ENCODE measurements at regions not wholly inside any gene's neighbourhood (a gene's known extent, or its start where the extent isn't known, plus 50 kb on each side); places are given as distances from the start of the nearest gene placed in this dataset.

DNA sequence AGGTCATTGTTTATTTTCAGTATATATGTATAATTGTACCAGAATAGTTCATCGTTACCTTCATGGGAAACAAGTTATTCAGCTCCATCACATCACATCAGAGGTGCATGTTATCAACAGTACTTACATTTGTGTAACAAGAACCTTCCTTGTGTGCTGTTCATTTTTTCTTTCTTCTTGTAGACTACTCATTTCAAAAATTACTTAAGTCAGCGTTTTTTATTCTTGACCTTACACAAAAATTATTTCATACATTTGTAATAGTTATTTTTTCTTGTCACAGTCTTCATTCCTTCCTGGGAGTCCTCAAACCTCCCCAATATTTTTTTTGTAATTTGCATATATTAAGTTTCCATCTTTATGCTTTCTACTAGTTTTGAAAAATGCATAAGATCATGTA, 725.7 kb upstream of the ADGRB3 start:
- TF ChIP-seq, protein P1, sequence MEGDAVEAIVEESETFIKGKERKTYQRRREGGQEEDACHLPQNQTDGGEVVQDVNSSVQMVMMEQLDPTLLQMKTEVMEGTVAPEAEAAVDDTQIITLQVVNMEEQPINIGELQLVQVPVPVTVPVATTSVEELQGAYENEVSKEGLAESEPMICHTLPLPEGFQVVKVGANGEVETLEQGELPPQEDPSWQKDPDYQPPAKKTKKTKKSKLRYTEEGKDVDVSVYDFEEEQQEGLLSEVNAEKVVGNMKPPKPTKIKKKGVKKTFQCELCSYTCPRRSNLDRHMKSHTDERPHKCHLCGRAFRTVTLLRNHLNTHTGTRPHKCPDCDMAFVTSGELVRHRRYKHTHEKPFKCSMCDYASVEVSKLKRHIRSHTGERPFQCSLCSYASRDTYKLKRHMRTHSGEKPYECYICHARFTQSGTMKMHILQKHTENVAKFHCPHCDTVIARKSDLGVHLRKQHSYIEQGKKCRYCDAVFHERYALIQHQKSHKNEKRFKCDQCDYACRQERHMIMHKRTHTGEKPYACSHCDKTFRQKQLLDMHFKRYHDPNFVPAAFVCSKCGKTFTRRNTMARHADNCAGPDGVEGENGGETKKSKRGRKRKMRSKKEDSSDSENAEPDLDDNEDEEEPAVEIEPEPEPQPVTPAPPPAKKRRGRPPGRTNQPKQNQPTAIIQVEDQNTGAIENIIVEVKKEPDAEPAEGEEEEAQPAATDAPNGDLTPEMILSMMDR (IDR thresholded peaks at IDR 0.05): no peak

GRCh38 chr6:67908379-67908778, 726.7 kb upstream of the ADGRB3 start:
- TF ChIP-seq, protein P1 (IDR thresholded peaks at IDR 0.05): no peak

- TF ChIP-seq, protein P1 (IDR thresholded peaks at IDR 0.05): no peak
These were observed 736.2 kb upstream of the ADGRB3 start for GRCh38 chr6:67898875-67899274.

GRCh38 chr6:67897998-67898607, 737.0 kb upstream of the ADGRB3 start:
- TF ChIP-seq, protein P1 (IDR thresholded peaks at IDR 0.05): no peak

DNA sequence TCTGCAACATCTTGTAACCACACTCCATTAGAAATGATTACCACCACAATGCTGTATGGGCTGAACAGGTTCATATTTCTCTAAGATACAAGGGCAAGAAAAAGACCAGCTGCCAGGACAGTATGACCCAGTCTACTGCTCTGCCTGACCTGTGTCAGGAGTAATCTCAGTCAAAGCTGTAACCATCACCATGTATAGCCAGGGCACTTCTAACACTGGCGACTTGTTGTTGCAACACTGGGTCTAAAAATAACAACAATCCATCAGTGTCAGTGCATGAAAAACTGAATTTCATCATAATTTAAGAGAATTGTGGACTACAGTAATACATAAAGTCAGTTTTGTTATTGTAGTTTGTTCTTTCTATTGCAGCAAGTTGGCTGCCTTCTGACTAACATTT, 738.6 kb upstream of the ADGRB3 start:
- TF ChIP-seq, protein P1 (IDR thresholded peaks at IDR 0.05): no peak

GRCh38 chr6:67889682-67889995, 745.4 kb upstream of the ADGRB3 start:
- TF ChIP-seq, protein P1 (IDR thresholded peaks at IDR 0.05): no peak

- TF ChIP-seq, protein P1 (IDR thresholded peaks at IDR 0.05): no peak
These were observed 746.0 kb upstream of the ADGRB3 start for GRCh38 chr6:67888886-67889681.

All from LNCAP (cell line).